GM23338 (cell line): ENCODE measurements at regions not wholly inside any gene's neighbourhood (a gene's known extent, or its start where the extent isn't known, plus 50 kb on each side); places are given as distances from the start of the nearest gene placed in this dataset.

ENCODE experiments used
- CREB1 ChIP-seq: fragments of 250-450 bp; sonication (Bioruptor Pico); IDR thresholded peaks from 2 replicates; pipeline ENCODE4 v1.5.0; 2020; ENCODE audit warnings: low read depth, mild to moderate bottlenecking, moderate library complexity
- EZH2 ChIP-seq: fragments of 200-600 bp; sonication (generic); IDR thresholded peaks from one replicate; pipeline ENCODE4 v1.8.0; 2017; ENCODE audit warnings: antibody characterized with exemption, mild to moderate bottlenecking, low read depth; ENCODE audit not compliant: unreplicated experiment
- EZH2phosphoT487 ChIP-seq: fragments of 200-600 bp; sonication (generic); IDR thresholded peaks from one replicate; pipeline ENCODE4 v1.8.1; 2018; ENCODE audit warnings: antibody characterized with exemption; ENCODE audit not compliant: unreplicated experiment
- POLR2AphosphoS5 ChIP-seq: IDR thresholded peaks from 2 replicates; pipeline ENCODE4 v1.6.1; 2016; ENCODE audit warnings: antibody characterized with exemption, low read depth
- ZNF331 ChIP-seq: fragments of 250-450 bp; sonication (Bioruptor Pico); IDR thresholded peaks from 2 replicates; pipeline ENCODE4 v1.5.0; 2020; ENCODE audit warnings: low read depth, mild to moderate bottlenecking, moderate library complexity
- TF ChIP-seq, protein P1 (sequence below), 2 experiments: fragments of 200-600 bp in 1 of 2; sonication (generic) in 1 of 2; conservative IDR thresholded peaks; 2 replicates each; pipeline versions ENCODE4 v1.5.1 to v1.6.1; 2016 to 2017; ENCODE audit warnings: antibody characterized with exemption in 2 of 2, low read depth in 2 of 2, mild to moderate bottlenecking in 2 of 2, moderate library complexity in 1 of 2
- TF ChIP-seq, protein P2 (sequence below): IDR thresholded peaks from one replicate; pipeline ENCODE4 v1.6.1; 2018; ENCODE audit warnings: antibody characterized with exemption; ENCODE audit not compliant: unreplicated experiment
- TF ChIP-seq, protein P3 (sequence below): IDR thresholded peaks from 2 replicates; pipeline ENCODE4 v1.6.1; 2016; ENCODE audit warnings: antibody characterized with exemption

DNA sequence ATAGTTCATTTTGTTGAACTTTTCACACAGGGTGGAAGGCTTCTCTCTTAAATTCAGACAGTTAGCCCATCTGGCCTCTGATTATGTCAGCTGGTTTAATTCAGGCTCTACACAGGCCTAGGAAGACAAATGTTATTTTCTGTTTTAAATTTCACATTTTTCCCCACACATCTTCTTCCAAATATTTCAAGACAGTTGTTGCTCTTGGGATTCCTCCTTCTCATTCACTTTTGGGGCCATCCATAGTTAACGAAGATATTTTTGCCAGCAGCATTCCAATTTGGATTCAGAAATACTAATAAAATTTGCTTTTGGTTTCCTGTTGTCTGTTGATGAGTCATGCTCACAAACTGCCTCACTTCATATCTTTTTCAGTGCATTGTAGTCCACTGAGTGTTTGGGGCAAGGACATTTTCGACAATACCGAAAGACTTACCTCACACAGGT lies 475.4 kb downstream of the DMAC1 start:
- TF ChIP-seq, protein P1, sequence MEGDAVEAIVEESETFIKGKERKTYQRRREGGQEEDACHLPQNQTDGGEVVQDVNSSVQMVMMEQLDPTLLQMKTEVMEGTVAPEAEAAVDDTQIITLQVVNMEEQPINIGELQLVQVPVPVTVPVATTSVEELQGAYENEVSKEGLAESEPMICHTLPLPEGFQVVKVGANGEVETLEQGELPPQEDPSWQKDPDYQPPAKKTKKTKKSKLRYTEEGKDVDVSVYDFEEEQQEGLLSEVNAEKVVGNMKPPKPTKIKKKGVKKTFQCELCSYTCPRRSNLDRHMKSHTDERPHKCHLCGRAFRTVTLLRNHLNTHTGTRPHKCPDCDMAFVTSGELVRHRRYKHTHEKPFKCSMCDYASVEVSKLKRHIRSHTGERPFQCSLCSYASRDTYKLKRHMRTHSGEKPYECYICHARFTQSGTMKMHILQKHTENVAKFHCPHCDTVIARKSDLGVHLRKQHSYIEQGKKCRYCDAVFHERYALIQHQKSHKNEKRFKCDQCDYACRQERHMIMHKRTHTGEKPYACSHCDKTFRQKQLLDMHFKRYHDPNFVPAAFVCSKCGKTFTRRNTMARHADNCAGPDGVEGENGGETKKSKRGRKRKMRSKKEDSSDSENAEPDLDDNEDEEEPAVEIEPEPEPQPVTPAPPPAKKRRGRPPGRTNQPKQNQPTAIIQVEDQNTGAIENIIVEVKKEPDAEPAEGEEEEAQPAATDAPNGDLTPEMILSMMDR (conservative IDR thresholded peaks at IDR 0.05; ENCODE audit: low read depth in 2 of 2): no peak
- TF ChIP-seq CREB1: no peak
- no peak for TF ChIP-seq EZH2phosphoT487
- TF ChIP-seq EZH2: no peak
- TF ChIP-seq, protein P2, sequence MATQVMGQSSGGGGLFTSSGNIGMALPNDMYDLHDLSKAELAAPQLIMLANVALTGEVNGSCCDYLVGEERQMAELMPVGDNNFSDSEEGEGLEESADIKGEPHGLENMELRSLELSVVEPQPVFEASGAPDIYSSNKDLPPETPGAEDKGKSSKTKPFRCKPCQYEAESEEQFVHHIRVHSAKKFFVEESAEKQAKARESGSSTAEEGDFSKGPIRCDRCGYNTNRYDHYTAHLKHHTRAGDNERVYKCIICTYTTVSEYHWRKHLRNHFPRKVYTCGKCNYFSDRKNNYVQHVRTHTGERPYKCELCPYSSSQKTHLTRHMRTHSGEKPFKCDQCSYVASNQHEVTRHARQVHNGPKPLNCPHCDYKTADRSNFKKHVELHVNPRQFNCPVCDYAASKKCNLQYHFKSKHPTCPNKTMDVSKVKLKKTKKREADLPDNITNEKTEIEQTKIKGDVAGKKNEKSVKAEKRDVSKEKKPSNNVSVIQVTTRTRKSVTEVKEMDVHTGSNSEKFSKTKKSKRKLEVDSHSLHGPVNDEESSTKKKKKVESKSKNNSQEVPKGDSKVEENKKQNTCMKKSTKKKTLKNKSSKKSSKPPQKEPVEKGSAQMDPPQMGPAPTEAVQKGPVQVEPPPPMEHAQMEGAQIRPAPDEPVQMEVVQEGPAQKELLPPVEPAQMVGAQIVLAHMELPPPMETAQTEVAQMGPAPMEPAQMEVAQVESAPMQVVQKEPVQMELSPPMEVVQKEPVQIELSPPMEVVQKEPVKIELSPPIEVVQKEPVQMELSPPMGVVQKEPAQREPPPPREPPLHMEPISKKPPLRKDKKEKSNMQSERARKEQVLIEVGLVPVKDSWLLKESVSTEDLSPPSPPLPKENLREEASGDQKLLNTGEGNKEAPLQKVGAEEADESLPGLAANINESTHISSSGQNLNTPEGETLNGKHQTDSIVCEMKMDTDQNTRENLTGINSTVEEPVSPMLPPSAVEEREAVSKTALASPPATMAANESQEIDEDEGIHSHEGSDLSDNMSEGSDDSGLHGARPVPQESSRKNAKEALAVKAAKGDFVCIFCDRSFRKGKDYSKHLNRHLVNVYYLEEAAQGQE: no peak
- TF ChIP-seq ZNF331 (CRISPR knock-in tag): no peak
- TF ChIP-seq, protein P3, sequence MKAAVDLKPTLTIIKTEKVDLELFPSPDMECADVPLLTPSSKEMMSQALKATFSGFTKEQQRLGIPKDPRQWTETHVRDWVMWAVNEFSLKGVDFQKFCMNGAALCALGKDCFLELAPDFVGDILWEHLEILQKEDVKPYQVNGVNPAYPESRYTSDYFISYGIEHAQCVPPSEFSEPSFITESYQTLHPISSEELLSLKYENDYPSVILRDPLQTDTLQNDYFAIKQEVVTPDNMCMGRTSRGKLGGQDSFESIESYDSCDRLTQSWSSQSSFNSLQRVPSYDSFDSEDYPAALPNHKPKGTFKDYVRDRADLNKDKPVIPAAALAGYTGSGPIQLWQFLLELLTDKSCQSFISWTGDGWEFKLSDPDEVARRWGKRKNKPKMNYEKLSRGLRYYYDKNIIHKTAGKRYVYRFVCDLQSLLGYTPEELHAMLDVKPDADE: no peak
- no peak for TF ChIP-seq POLR2AphosphoS5
